MG63 (cell line): ENCODE measurements at regions not wholly inside any gene's neighbourhood (a gene's known extent, or its start where the extent isn't known, plus 50 kb on each side); places are given as distances from the start of the nearest gene placed in this dataset.
"Not testable (repeated sequence)": the region's sequence is repeated elsewhere in the genome, so short reads cannot be mapped to it uniquely, and the experiment has no call there.

Source experiments
- DNase-seq: peaks from one replicate; pipeline ENCODE4 v3.0.0-alpha.2; 2020
- H3K27me3 ChIP-seq: fragments of 250-450 bp; sonication (Bioruptor Pico); 2 replicates; pipeline ENCODE4 v1.5.1; 2020; ENCODE audit warnings: mild to moderate bottlenecking, moderate library complexity
- H3K36me3 ChIP-seq: fragments of 250-450 bp; sonication (Bioruptor Pico); 2 replicates; pipeline ENCODE4 v1.5.1; 2020; ENCODE audit warnings: mild to moderate bottlenecking, moderate library complexity
- H3K4me3 ChIP-seq: fragments of 250-450 bp; sonication (Bioruptor Pico); 2 replicates; pipeline ENCODE4 v1.5.1; 2020; ENCODE audit warnings: mild to moderate bottlenecking, moderate library complexity
- H3K9me3 ChIP-seq: fragments of 250-450 bp; sonication (Bioruptor Pico); 2 replicates; pipeline ENCODE4 v1.5.1; 2020; ENCODE audit warnings: mild to moderate bottlenecking, moderate library complexity

GRCh38 chr5:71810471-71811195, 91.6 kb downstream of the CARTPT start:
- H3K36me3 ChIP-seq, result no peaks in the 10 kb centered on the region
- no peaks in the 10 kb centered on the region for H3K9me3 ChIP-seq
- no peaks in the 10 kb centered on the region for H3K27me3 ChIP-seq
- DNase-seq, result no peak
- no peak overlapping the region for H3K4me3 ChIP-seq

GRCh38 chr5:71811779-71812178, 92.7 kb downstream of the CARTPT start:
- no peaks in the 10 kb centered on the region for H3K27me3 ChIP-seq
- no peak for DNase-seq
- H3K9me3 ChIP-seq, result no peaks in the 10 kb centered on the region
- H3K36me3 ChIP-seq, result no peaks in the 10 kb centered on the region
- no peak overlapping the region for H3K4me3 ChIP-seq

- DNase-seq, result no peak
- Histone ChIP-seq H3K36me3 (no peaks in the 10 kb centered on the region), H3K27me3 (no peaks in the 10 kb centered on the region), H3K9me3 (no peaks in the 10 kb centered on the region), H3K4me3 (no peak overlapping the region)
These were observed 97.2 kb downstream of the CARTPT start for GRCh38 chr5:71816307-71816706.

GRCh38 chr5:71817891-71818290, 98.8 kb downstream of the CARTPT start:
- no peaks in the 10 kb centered on the region for H3K36me3 ChIP-seq
- no peak overlapping the region for H3K4me3 ChIP-seq
- peaks cover 6% of the 10 kb centered on the region; the same call in 1 of the 2 replicates for H3K9me3 ChIP-seq
- H3K27me3 ChIP-seq, result no peaks in the 10 kb centered on the region
- no peak for DNase-seq

- no peaks in the 10 kb centered on the region for H3K36me3 ChIP-seq
- no peak overlapping the region for H3K4me3 ChIP-seq
- no peak for DNase-seq
- no peaks in the 10 kb centered on the region for H3K27me3 ChIP-seq
- H3K9me3 ChIP-seq, result peaks cover 6% of the 10 kb centered on the region; the same call in 1 of the 2 replicates
These were observed 102.0 kb downstream of the CARTPT start for GRCh38 chr5:71821029-71821428.

GRCh38 chr5:71822065-71822464, 103.0 kb downstream of the CARTPT start:
- H3K9me3 ChIP-seq, result peaks cover 12% of the 10 kb centered on the region
- not testable (repeated sequence) for DNase-seq, H3K36me3 ChIP-seq, H3K27me3 ChIP-seq, H3K4me3 ChIP-seq

GRCh38 chr5:71825992-71826391, 106.9 kb downstream of the CARTPT start:
- Histone ChIP-seq H3K9me3 (peaks cover 21% of the 10 kb centered on the region), H3K36me3 (no peaks in the 10 kb centered on the region), H3K4me3 (no peak overlapping the region), H3K27me3 (no peaks in the 10 kb centered on the region)
- no peak for DNase-seq

- Histone ChIP-seq H3K36me3 (no peaks in the 10 kb centered on the region), H3K9me3 (peaks cover 15% of the 10 kb centered on the region), H3K27me3 (no peaks in the 10 kb centered on the region), H3K4me3 (no peak overlapping the region)
- DNase-seq, result no peak
These were observed 109.4 kb downstream of the CARTPT start for GRCh38 chr5:71828291-71829040.

GRCh38 chr5:71829206-71829605, 110.1 kb downstream of the CARTPT start:
- H3K27me3 ChIP-seq, result no peaks in the 10 kb centered on the region
- DNase-seq, result no peak
- peaks cover 15% of the 10 kb centered on the region for H3K9me3 ChIP-seq
- no peaks in the 10 kb centered on the region for H3K36me3 ChIP-seq
- H3K4me3 ChIP-seq, result no peak overlapping the region

- Histone ChIP-seq H3K36me3 (no peaks in the 10 kb centered on the region), H3K4me3 (no peak overlapping the region), H3K27me3 (no peaks in the 10 kb centered on the region), H3K9me3 (peaks cover 15% of the 10 kb centered on the region)
- DNase-seq, result peak; percentile 86
These were observed 111.8 kb downstream of the CARTPT start for GRCh38 chr5:71830681-71831539.

GRCh38 chr5:71832812-71833715, 114.0 kb downstream of the CARTPT start:
- Histone ChIP-seq H3K27me3 (no peaks in the 10 kb centered on the region), H3K9me3 (peaks cover 4% of the 10 kb centered on the region; the same call in 1 of the 2 replicates), H3K36me3 (no peaks in the 10 kb centered on the region), H3K4me3 (no peak overlapping the region)
- DNase-seq, result no peak

- no peak for DNase-seq
- Histone ChIP-seq H3K27me3 (no peaks in the 10 kb centered on the region), H3K4me3 (no peak overlapping the region), H3K36me3 (no peaks in the 10 kb centered on the region), H3K9me3 (no peaks in the 10 kb centered on the region)
These were observed 115.5 kb downstream of the CARTPT start for GRCh38 chr5:71834601-71835000.

- H3K36me3 ChIP-seq, result no peaks in the 10 kb centered on the region
- H3K27me3 ChIP-seq, result no peaks in the 10 kb centered on the region
- no peak for DNase-seq
- H3K4me3 ChIP-seq, result no peak overlapping the region
- no peaks in the 10 kb centered on the region for H3K9me3 ChIP-seq
These were observed 117.0 kb downstream of the CARTPT start for GRCh38 chr5:71836084-71836483.

GRCh38 chr5:71836559-71837112, 117.6 kb downstream of the CARTPT start:
- Histone ChIP-seq H3K36me3 (no peaks in the 10 kb centered on the region), H3K9me3 (no peaks in the 10 kb centered on the region), H3K4me3 (no peak overlapping the region), H3K27me3 (no peaks in the 10 kb centered on the region)
- no peak for DNase-seq

GRCh38 chr5:71838286-71838685, 119.2 kb downstream of the CARTPT start:
- no peak for DNase-seq
- H3K9me3 ChIP-seq, result no peaks in the 10 kb centered on the region
- H3K36me3 ChIP-seq, result no peaks in the 10 kb centered on the region
- H3K27me3 ChIP-seq, result no peaks in the 10 kb centered on the region
- H3K4me3 ChIP-seq, result no peak overlapping the region
